Stimulated activated naive B cell treated with anti-CD40 and anti-IgM and Interleukin-4, amounts not matched to agents 10 μg/mL and 1 μg/mL and 100 μg/mL, for 72 hours (primary cell): ENCODE measurements at regions not wholly inside any gene's neighbourhood (a gene's known extent, or its start where the extent isn't known, plus 50 kb on each side); places are given as distances from the start of the nearest gene placed in this dataset.

Experiments used
- ATAC-seq, 2 donors: fragments of 150-1000 bp; cut with Tn5 transposase; replicated peaks; 2 replicates each; pipeline ENCODE4 v1.10.0; 2021; ENCODE audit warnings: moderate library complexity in 1 of 2
- DNase-seq: peaks from one replicate; pipeline ENCODE4 v3.0.0; 2021
- H3K27ac Mint-ChIP-seq: one replicate; pipeline ENCODE4 v1.8.0; 2022; ENCODE audit warnings: mild to moderate bottlenecking, mixed read lengths
- H3K27me3 Mint-ChIP-seq, 2 donors: one replicate each; pipeline ENCODE4 v1.8.0; 2022; ENCODE audit warnings: mixed read lengths in 2 of 2
- H3K36me3 Mint-ChIP-seq, 2 donors: one replicate each; pipeline ENCODE4 v1.8.0; 2022; ENCODE audit warnings: mixed read lengths in 2 of 2, mild to moderate bottlenecking in 1 of 2
- H3K4me1 Mint-ChIP-seq, 2 donors: one replicate each; pipeline ENCODE4 v1.8.0; 2022; ENCODE audit warnings: mixed read lengths in 2 of 2, mild to moderate bottlenecking in 1 of 2
- H3K4me3 Mint-ChIP-seq, 2 donors: one replicate each; pipeline ENCODE4 v1.8.0; 2022; ENCODE audit warnings: mild to moderate bottlenecking in 2 of 2, mixed read lengths in 2 of 2, moderate library complexity in 1 of 2
- H3K9me3 Mint-ChIP-seq, 2 donors: one replicate each; pipeline ENCODE4 v1.8.0; 2022; ENCODE audit warnings: mixed read lengths in 2 of 2, mild to moderate bottlenecking in 1 of 2

GRCh38 chr7:136033413-136034031, 56.4 kb upstream of the MTPN start:
- H3K36me3 Mint-ChIP-seq, result peaks cover 2 to 3% of the 10 kb centered on the region in 2 donors
- ATAC-seq (no peak), DNase-seq (no peak)
- H3K9me3 Mint-ChIP-seq, result no peaks in the 10 kb centered on the region
- H3K4me1 Mint-ChIP-seq, result no peaks in the 10 kb centered on the region
- no peak overlapping the region for H3K27ac Mint-ChIP-seq
- H3K27me3 Mint-ChIP-seq, result no peaks in the 10 kb centered on the region
- no peak overlapping the region for H3K4me3 Mint-ChIP-seq

DNA sequence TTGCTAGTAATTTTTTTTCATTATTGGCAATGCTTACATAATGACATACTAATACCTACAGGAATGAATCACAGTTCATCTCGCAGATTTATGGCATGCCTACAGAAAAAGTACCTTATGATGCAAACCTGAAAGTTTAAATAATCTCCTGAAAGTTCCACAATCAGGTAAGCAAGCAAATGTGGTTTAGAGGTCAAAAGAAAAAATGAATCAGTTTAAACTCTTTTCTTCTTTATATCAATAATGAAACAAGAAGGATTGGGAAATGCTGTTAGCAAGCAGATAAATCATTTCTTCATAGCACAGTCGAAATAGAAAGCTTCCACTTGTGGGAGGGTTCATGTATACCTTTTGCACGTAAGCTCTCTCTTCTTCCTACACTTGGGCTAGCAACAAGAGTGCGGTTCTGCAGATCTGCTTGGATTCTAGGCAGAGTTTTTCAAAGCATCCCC, 53.7 kb upstream of the MTPN start:
- no peaks in the 10 kb centered on the region for H3K9me3 Mint-ChIP-seq
- no peaks in the 10 kb centered on the region for H3K27me3 Mint-ChIP-seq
- H3K27ac Mint-ChIP-seq, result no peak overlapping the region
- H3K4me1 Mint-ChIP-seq, result peaks cover 0 to 1% of the 10 kb centered on the region in 2 donors
- no peak for DNase-seq
- no peak overlapping the region for H3K4me3 Mint-ChIP-seq
- no peak for ATAC-seq
- H3K36me3 Mint-ChIP-seq, result peaks cover 7 to 15% of the 10 kb centered on the region in 2 donors

- no peaks in the 10 kb centered on the region for H3K27me3 Mint-ChIP-seq
- ATAC-seq (no peak), DNase-seq (no peak)
- H3K4me1 Mint-ChIP-seq, result peaks cover 0 to 1% of the 10 kb centered on the region in 2 donors
- no peak overlapping the region for H3K4me3 Mint-ChIP-seq
- H3K9me3 Mint-ChIP-seq, result no peaks in the 10 kb centered on the region
- H3K36me3 Mint-ChIP-seq, result peaks cover 7 to 15% of the 10 kb centered on the region in 2 donors
- no peak overlapping the region for H3K27ac Mint-ChIP-seq
Observed at GRCh38 chr7:136030330-136030729, 53.2 kb upstream of the MTPN start.

GRCh38 chr7:136027160-136027559, 50.0 kb upstream of the MTPN start:
- Mint-ChIP-seq H3K9me3 (no peaks in the 10 kb centered on the region), H3K4me1 (peaks cover 3 to 5% of the 10 kb centered on the region in 2 donors), H3K27ac (no peak overlapping the region), H3K27me3 (no peaks in the 10 kb centered on the region), H3K4me3 (no peak overlapping the region), H3K36me3 (peaks cover 7 to 12% of the 10 kb centered on the region in 2 donors)
- DNase-seq (no peak), ATAC-seq (no peak)
